ENCODE measurements at regions not wholly inside any gene's neighbourhood (a gene's known extent, or its start where the extent isn't known, plus 50 kb on each side); places are given as distances from the start of the nearest gene placed in this dataset.
"Not testable (repeated sequence)": the region's sequence is repeated elsewhere in the genome, so short reads cannot be mapped to it uniquely, and the experiment has no call there.

DNA sequence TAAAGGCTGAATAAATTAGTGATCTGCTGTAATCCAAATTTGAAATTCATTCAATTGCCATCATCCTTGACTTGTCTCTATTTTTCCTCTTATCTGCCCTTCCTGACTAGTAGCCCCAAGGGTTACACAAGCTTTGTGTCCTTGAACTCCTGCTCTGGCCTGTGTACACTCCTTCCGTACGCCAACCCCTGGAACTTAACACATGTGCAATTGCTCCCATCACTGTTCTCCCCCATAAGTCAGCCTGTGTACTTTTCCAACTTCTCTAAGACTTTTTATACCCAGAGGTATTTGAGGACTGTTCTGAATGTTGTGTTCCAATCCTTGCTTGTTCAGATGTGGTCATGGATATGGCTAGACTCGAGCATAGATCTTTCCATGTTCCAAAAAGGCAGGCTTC lies 171.1 kb upstream of the G2E3 start:
- no peaks in the 10 kb centered on the region for H3K36me3 ChIP-seq
- H3K4me3 ChIP-seq (ENCODE audit: low read depth, low read length), result no peak overlapping the region
- DNase-seq, result no peak
- TF ChIP-seq, protein P1, sequence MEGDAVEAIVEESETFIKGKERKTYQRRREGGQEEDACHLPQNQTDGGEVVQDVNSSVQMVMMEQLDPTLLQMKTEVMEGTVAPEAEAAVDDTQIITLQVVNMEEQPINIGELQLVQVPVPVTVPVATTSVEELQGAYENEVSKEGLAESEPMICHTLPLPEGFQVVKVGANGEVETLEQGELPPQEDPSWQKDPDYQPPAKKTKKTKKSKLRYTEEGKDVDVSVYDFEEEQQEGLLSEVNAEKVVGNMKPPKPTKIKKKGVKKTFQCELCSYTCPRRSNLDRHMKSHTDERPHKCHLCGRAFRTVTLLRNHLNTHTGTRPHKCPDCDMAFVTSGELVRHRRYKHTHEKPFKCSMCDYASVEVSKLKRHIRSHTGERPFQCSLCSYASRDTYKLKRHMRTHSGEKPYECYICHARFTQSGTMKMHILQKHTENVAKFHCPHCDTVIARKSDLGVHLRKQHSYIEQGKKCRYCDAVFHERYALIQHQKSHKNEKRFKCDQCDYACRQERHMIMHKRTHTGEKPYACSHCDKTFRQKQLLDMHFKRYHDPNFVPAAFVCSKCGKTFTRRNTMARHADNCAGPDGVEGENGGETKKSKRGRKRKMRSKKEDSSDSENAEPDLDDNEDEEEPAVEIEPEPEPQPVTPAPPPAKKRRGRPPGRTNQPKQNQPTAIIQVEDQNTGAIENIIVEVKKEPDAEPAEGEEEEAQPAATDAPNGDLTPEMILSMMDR (IDR thresholded peaks at IDR 0.05; ENCODE audit: low read depth, low read length), result no peak
- no peaks in the 10 kb centered on the region for H3K9me3 ChIP-seq
- H3K27me3 ChIP-seq, result 0 out of 2 replicates have a peak, but pooled peaks cover 3% of the 10 kb centered on the region
- H3K4me1 ChIP-seq, result no peaks in the 10 kb centered on the region

DNA sequence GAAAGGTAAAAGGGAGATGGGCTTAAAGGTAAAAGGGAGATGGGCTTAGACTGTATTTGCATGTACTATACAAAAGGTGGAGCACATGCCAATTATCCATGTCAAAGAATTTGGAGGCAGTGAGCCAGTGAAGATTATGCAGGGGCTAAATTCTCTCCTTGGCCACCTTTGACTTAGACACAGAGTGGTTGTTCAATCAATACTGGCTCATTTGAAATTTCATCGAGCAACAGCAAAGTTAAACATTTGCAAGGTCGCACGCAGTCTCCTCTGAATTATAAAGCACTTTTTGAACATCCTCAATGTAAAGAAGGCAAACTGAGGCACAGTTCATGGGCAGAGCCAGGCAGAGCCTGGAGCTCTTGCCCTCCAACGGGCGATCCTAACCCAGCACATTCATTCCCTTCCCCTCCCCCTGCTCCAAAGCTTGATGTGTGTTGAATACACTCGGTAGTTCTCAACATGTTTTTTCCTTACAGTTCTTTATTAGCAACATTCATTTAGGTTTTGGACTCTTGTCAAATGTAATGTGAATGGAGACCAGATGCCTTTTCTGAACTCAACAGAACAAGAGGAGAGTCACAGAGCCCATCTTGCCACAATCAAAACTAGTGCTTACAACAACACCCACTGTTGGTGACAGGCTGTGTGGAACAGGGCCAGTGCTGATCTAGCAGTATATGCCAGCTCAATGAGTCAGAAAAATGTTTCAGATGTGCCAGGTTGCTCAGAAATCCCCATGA lies 169.7 kb upstream of the G2E3 start:
- no peaks in the 10 kb centered on the region for H3K36me3 ChIP-seq
- H3K4me3 ChIP-seq (ENCODE audit: low read depth, low read length), result no peak overlapping the region
- H3K4me1 ChIP-seq, result no peaks in the 10 kb centered on the region
- TF ChIP-seq, protein P1 (IDR thresholded peaks at IDR 0.05; ENCODE audit: low read depth, low read length), result no peak
- no peaks in the 10 kb centered on the region for H3K9me3 ChIP-seq
- no peak for DNase-seq
- 0 out of 2 replicates have a peak, but pooled peaks cover 3% of the 10 kb centered on the region for H3K27me3 ChIP-seq

- no peak for DNase-seq
- no peaks in the 10 kb centered on the region for H3K36me3 ChIP-seq
- H3K9me3 ChIP-seq, result no peaks in the 10 kb centered on the region
- H3K4me3 ChIP-seq (ENCODE audit: low read depth, low read length), result no peak overlapping the region
- TF ChIP-seq, protein P1 (IDR thresholded peaks at IDR 0.05; ENCODE audit: low read depth, low read length), result no peak
- 0 out of 2 replicates have a peak, but pooled peaks cover 3% of the 10 kb centered on the region for H3K27me3 ChIP-seq
- H3K4me1 ChIP-seq, result no peaks in the 10 kb centered on the region
These were observed 169.0 kb upstream of the G2E3 start for GRCh38 chr14:30389877-30390385.

GRCh38 chr14:30395065-30395464 lies 163.9 kb upstream of the G2E3 start:
- Histone ChIP-seq H3K36me3 (no peaks in the 10 kb centered on the region), H3K4me1 (no peaks in the 10 kb centered on the region), H3K4me3 (ENCODE audit: low read depth, low read length) (no peak overlapping the region), H3K27me3 (no peaks in the 10 kb centered on the region), H3K9me3 (no peaks in the 10 kb centered on the region)
- no peak for DNase-seq
- TF ChIP-seq, protein P1 (IDR thresholded peaks at IDR 0.05; ENCODE audit: low read depth, low read length), result no peak

DNA sequence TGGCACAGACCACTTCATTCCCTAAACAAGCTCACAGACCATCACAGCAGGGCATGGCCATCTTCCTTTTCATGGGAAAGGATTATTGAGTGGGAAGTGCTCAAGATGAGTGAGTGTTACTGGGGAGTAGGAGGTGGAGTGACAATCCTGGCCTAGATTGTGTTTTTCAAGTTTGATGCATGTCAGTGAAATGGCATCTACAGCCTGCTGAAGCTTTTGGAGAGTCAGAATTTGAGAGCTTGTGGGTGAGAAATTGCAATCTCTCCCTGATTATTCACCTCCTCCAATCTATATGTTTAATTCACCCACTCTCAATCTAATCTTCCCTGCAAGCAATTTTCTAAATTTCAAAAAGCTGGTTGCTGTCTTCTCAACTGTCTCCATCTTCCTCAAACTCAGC lies 156.1 kb upstream of the G2E3 start:
- no peaks in the 10 kb centered on the region for H3K36me3 ChIP-seq
- TF ChIP-seq, protein P1 (IDR thresholded peaks at IDR 0.05; ENCODE audit: low read depth, low read length), result no peak

DNA sequence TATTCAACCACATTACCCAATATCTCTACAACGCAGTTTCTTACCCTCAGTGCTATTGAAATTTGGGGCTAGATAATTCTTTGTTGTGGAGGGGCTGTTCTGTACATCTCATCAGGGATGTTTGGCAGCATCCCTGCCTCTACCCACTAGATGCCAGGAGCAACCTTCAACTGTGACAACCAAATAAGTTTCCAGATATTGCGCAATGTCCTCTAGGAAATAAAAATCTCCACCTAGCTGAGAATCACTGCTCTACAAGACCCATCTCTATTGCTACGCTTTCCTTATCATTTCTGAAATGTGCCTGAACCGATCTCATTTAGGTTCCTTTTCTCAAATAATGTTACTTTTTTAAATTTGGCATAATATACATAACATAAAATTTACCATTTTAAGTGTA lies 155.2 kb upstream of the G2E3 start:
- Histone ChIP-seq H3K36me3 (no peaks in the 10 kb centered on the region), H3K4me3 (ENCODE audit: low read depth, low read length) (no peak overlapping the region), H3K27me3 (no peaks in the 10 kb centered on the region), H3K9me3 (no peaks in the 10 kb centered on the region), H3K4me1 (no peaks in the 10 kb centered on the region)
- no peak for DNase-seq
- TF ChIP-seq, protein P1 (IDR thresholded peaks at IDR 0.05; ENCODE audit: low read depth, low read length), result no peak

More for the DNA sequence above, 156.1 kb upstream of the G2E3 start:
- DNase-seq, result no peak
- Histone ChIP-seq H3K9me3 (no peaks in the 10 kb centered on the region), H3K4me1 (no peaks in the 10 kb centered on the region), H3K4me3 (ENCODE audit: low read depth, low read length) (no peak overlapping the region), H3K27me3 (no peaks in the 10 kb centered on the region)

DNA sequence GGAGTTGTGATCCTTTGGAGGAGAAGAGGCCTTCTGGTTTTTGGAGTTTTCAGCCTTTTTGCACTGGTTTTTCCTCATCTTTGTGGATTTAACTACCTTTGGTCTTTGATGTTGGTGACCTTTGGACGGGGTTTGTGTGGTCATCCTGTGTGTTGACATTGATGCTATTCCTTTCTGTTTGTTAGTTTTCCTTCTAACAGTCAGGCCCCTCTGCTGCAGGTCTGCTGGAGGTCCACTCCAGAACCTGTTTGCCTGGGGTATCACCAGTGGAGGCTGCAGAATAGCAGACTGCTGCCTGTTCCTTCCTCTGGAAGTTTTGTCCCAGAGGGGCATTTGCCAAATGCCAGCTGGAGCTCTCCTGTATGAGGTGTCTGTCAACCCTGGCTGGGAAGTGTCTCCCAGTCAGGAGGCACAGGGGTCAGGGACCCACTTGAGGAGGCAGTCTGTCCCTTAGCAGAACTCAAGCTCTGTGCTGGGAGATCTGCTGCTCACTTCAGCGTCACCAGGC lies 149.4 kb upstream of the G2E3 start:
- H3K4me3 ChIP-seq (ENCODE audit: low read depth, low read length); H3K9me3 ChIP-seq; H3K36me3 ChIP-seq; H3K27me3 ChIP-seq; DNase-seq; H3K4me1 ChIP-seq: not testable (repeated sequence)
